GM19452 (cell line): ENCODE measurements at regions not wholly inside any gene's neighbourhood (a gene's known extent, or its start where the extent isn't known, plus 50 kb on each side); places are given as distances from the start of the nearest gene placed in this dataset.

ENCODE experiments used
- ATAC-seq: cut with Tn5 transposase; IDR thresholded peaks from one replicate; pipeline ENCODE4 v1.9.1; 2021; ENCODE audit not compliant: unreplicated experiment

- ATAC-seq = no peak
These were observed 195.2 kb upstream of the DPPA4 start for GRCh38 chr3:109532257-109533216.

- no peak for ATAC-seq
These were observed 208.4 kb upstream of the DPPA4 start for GRCh38 chr3:109545746-109546145.

- ATAC-seq = no peak
These were observed 211.0 kb upstream of the DPPA4 start for GRCh38 chr3:109548192-109548938.

DNA sequence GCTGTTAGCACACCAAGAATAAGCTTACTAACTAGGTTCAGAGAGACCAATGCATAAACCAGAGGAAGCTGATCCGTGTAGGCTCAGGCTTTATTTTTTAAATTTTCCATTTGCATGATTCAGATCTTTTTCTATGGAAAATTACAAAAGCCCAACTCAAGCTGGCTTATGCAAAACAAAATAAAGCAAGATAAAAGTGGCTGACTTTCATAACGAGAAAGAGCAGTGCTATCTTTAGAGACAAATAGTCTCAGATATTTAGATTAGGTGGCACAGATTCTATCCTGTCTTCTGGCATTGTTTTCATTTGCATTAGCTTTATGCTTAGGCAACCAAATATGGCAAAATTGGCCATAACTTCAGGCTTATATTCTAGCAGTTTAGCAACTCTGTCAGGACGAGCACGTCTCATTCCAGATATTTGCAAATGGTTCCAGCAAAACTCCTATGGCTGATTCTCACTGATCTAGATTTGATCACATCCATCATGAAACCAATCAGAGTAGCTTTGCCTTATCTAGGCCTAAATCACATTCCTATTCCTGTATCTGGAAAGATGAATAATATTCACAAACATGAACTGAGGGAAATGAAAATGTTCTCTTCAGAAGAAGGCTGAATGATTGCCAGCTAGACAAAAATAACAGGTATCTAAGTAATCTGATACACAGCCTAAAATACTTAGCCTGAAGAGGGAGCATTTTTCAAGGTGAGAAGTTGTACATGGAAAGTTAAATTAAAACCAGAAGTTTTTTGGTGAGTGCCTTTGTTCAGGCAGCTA lies 216.4 kb upstream of the DPPA4 start:
- ATAC-seq = no peak

GRCh38 chr3:109559389-109559788 lies 222.0 kb upstream of the DPPA4 start:
- no peak for ATAC-seq

DNA sequence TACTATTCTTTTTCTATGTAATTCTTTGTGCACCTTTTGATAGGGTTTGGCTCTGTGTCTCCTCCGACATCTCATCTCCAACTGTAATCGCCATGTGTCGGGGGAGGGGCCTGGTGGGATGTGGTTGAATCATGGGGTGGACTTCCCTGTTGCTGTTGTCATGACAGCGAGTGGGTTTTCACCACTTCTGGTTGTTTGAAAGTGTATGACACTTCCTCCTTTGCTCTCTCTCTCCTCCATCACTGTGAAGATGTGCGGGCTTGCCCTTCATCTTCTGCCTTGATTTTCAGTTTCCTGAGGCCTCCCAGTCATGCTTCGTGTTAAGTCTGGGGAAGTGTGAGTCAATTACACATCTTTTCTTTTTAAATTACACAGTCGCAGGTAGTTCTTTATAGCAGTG lies 225.8 kb upstream of the DPPA4 start:
- ATAC-seq = no peak

DNA sequence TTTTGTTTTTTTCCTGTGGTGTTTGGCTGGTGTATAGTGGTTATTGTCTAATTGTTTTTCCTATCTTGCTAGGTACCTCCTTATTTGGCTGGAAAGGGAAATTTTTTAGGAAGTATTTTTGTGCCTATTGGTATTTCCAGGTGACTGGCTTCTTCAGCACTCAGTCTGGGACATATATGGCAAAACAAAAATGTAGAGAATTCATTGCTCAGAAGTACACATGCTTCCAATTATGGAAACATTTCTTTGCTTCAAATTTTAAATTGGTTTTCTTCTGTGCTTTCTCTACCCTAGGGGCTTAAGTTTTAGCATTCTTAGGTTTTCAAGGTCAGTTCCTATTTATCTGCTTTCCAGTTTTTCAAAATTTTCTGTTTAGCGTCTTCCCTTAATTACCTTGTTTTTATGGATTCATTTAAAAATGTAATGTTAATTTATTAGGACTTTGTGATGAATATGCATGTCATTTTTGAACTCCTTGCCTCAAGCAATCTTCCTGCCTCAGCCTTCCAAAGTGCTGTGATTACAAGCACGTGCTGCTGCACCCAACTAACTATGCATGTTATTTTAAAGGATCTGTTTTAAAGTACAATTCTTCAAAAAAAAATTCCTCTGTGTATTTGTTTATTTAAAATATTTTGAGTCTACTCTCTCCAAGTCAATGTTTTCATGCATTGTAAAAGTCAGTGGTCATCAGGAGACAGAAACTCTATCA lies 231.9 kb upstream of the DPPA4 start:
- no peak for ATAC-seq

GRCh38 chr3:109570408-109570807 lies 233.1 kb upstream of the DPPA4 start:
- ATAC-seq = no peak

- ATAC-seq = no peak
These were observed 235.0 kb upstream of the DPPA4 start for GRCh38 chr3:109572301-109572700.

GRCh38 chr3:109596991-109597390 lies 259.6 kb upstream of the DPPA4 start:
- ATAC-seq = no peak

DNA sequence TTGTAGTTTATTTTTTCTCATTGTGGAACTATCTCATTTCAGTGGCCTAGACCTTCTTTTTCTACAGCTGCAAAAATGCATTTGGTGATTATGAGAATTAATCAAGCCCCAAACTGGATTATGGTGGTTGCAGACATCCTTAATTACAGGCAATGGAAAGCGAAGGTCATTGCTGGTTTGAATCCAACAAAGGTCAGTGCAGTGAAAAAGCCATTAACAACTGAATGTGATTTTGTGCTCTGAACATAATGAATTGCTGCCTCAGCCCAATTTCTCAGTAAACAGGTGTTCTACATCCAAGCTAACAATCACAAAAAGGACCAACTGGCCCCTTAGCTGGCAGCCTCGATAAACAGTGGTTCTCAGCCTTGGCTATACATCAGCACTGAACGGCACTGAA lies 260.1 kb upstream of the DPPA4 start:
- no peak for ATAC-seq

- ATAC-seq = no peak
These were observed 270.6 kb upstream of the DPPA4 start for GRCh38 chr3:109607897-109608296.

GRCh38 chr3:109608574-109608973 lies 271.2 kb upstream of the DPPA4 start:
- no peak for ATAC-seq

- no peak for ATAC-seq
These were observed 281.5 kb upstream of the DPPA4 start for GRCh38 chr3:109618766-109619378.

- ATAC-seq = no peak
These were observed 294.6 kb upstream of the DPPA4 start for GRCh38 chr3:109631897-109632296.

GRCh38 chr3:109640146-109640652 lies 302.9 kb upstream of the DPPA4 start:
- no peak for ATAC-seq

GRCh38 chr3:109642025-109642424 lies 304.7 kb upstream of the DPPA4 start:
- no peak for ATAC-seq

DNA sequence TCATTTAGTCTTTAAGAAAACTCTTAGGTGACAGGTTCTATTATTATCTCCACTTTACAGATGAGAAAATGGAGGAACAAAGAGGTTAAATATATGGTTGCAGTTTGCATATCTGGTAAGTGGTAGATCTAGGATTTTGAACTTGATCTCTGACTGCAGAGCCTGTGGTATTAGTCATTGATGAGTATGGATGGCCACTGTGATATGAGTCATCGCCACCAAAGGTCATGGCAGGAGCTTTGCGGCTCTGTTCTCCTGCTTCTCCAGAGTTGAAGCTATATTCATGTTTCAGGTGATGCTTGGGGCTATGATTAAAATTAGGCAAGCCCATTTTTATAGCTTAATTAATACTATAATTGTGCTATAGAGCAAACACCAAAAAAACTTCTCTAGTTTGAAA lies 306.2 kb upstream of the DPPA4 start:
- no peak for ATAC-seq

DNA sequence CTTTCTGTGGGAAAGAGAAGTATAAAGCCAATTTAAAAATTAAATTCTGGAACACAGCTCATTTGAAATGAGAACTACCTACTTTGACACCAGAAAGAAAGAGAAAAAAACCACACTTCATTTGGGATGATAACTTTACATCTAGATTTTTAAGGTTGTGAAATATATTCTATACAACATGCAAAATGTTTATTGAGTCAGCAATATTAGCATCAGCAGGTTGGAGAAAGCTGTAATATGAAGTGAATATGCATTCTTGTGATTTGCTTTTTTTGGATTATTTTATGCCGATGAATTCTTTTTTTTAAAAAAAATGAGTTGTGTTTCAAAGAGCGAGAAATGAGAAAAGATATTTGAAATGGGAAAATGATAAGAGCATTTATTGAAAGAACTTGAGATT lies 307.0 kb upstream of the DPPA4 start:
- ATAC-seq = no peak

DNA sequence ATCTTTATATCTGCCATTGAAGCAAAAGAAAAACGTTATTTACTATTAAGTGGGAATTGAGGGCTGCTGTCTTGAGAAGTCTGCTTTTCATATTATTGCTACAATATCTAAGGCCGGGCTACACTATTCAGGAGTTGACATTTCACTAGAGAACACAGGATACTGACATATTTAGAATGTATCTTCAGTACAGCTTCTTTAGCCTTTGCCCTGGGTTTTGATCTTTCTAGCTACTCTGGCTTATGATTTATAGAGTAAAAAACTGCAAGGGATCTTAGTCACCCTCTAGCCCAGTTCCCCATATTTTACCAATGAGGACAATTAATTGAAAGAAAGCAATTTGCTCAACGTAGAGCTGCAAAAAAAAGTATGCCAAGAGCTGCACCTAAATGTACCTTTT lies 307.4 kb upstream of the DPPA4 start:
- ATAC-seq = no peak
